ENCODE measurements at regions not wholly inside any gene's neighbourhood (a gene's known extent, or its start where the extent isn't known, plus 50 kb on each side); places are given as distances from the start of the nearest gene placed in this dataset.

GRCh38 chr6:54011277-54011648, 100.0 kb upstream of the MLIP start:
- H3K36me3 ChIP-seq (ENCODE audit: insufficient read depth, low read length) = no peaks in the 10 kb centered on the region
- H3K27ac ChIP-seq (ENCODE audit: low read length) = no peak overlapping the region
- DNase-seq (no peak), ATAC-seq (ENCODE audit: insufficient read depth, low read depth) (no peak)
- no peaks in the 10 kb centered on the region for H3K79me2 ChIP-seq (ENCODE audit: insufficient read depth, low read length)
- TF ChIP-seq CTCF (IDR thresholded peaks at IDR 0.05; ENCODE audit: borderline replicate concordance, extremely low read depth, low read length, poor library complexity, severe bottlenecking) (no peak), EZH2 (IDR thresholded peaks at IDR 0.05; ENCODE audit: borderline replicate concordance, low read depth, low read length, severe bottlenecking) (no peak)
- H3K4me1 ChIP-seq (ENCODE audit: insufficient read depth, low read length) = no peaks in the 10 kb centered on the region
- H4K20me1 ChIP-seq (ENCODE audit: insufficient read depth, low read length) = no peaks in the 10 kb centered on the region
- H3K9ac ChIP-seq (ENCODE audit: low read depth, low read length) = no peak overlapping the region
- H3K4me3 ChIP-seq (ENCODE audit: low read depth in 1 of 2, low read length in 2 of 2) = no peak overlapping the region
- no peaks in the 10 kb centered on the region for H3K9me3 ChIP-seq (ENCODE audit: insufficient read depth, low read length, severe bottlenecking)
- H2AFZ ChIP-seq (ENCODE audit: low read depth, low read length) = no peak overlapping the region
- peaks cover 22% of the 10 kb centered on the region for H3K27me3 ChIP-seq (ENCODE audit: insufficient read depth, low read length, poor library complexity)
- no peak overlapping the region for H3K4me2 ChIP-seq (ENCODE audit: insufficient read depth, low read length)

GRCh38 chr6:54013966-54014365, 97.3 kb upstream of the MLIP start:
- H3K4me3 ChIP-seq (ENCODE audit: low read depth in 1 of 2, low read length in 2 of 2) = no peak overlapping the region
- ATAC-seq (ENCODE audit: insufficient read depth, low read depth) = no peak

GRCh38 chr6:54014440-54014839, 96.8 kb upstream of the MLIP start:
- peaks cover 15% of the 10 kb centered on the region for H3K27me3 ChIP-seq (ENCODE audit: insufficient read depth, low read length, poor library complexity)
- no peak overlapping the region for H2AFZ ChIP-seq (ENCODE audit: low read depth, low read length)
- no peak overlapping the region for H3K4me2 ChIP-seq (ENCODE audit: insufficient read depth, low read length)
- H3K79me2 ChIP-seq (ENCODE audit: insufficient read depth, low read length) = no peaks in the 10 kb centered on the region
- no peaks in the 10 kb centered on the region for H3K4me1 ChIP-seq (ENCODE audit: insufficient read depth, low read length)
- no peaks in the 10 kb centered on the region for H3K9me3 ChIP-seq (ENCODE audit: insufficient read depth, low read length, severe bottlenecking)
- DNase-seq (no peak), ATAC-seq (ENCODE audit: insufficient read depth, low read depth) (no peak)
- no peak overlapping the region for H3K4me3 ChIP-seq (ENCODE audit: low read depth in 1 of 2, low read length in 2 of 2)
- no peak for TF ChIP-seq CTCF (IDR thresholded peaks at IDR 0.05; ENCODE audit: borderline replicate concordance, extremely low read depth, low read length, poor library complexity, severe bottlenecking)
- H3K27ac ChIP-seq (ENCODE audit: low read length) = no peak overlapping the region
- H4K20me1 ChIP-seq (ENCODE audit: insufficient read depth, low read length) = no peaks in the 10 kb centered on the region
- H3K9ac ChIP-seq (ENCODE audit: low read depth, low read length) = no peak overlapping the region
- H3K36me3 ChIP-seq (ENCODE audit: insufficient read depth, low read length) = no peaks in the 10 kb centered on the region

More at GRCh38 chr6:54013966-54014365, 97.3 kb upstream of the MLIP start:
- no peak for DNase-seq
- Histone ChIP-seq H2AFZ (ENCODE audit: low read depth, low read length) (no peak overlapping the region), H3K9ac (ENCODE audit: low read depth, low read length) (no peak overlapping the region), H3K27me3 (ENCODE audit: insufficient read depth, low read length, poor library complexity) (peaks cover 18% of the 10 kb centered on the region), H3K9me3 (ENCODE audit: insufficient read depth, low read length, severe bottlenecking) (no peaks in the 10 kb centered on the region), H4K20me1 (ENCODE audit: insufficient read depth, low read length) (no peaks in the 10 kb centered on the region), H3K27ac (ENCODE audit: low read length) (no peak overlapping the region), H3K36me3 (ENCODE audit: insufficient read depth, low read length) (no peaks in the 10 kb centered on the region), H3K4me2 (ENCODE audit: insufficient read depth, low read length) (no peak overlapping the region), H3K4me1 (ENCODE audit: insufficient read depth, low read length) (no peaks in the 10 kb centered on the region), H3K79me2 (ENCODE audit: insufficient read depth, low read length) (no peaks in the 10 kb centered on the region)
- TF ChIP-seq EZH2 (IDR thresholded peaks at IDR 0.05; ENCODE audit: borderline replicate concordance, low read depth, low read length, severe bottlenecking) = no peak
- TF ChIP-seq CTCF (IDR thresholded peaks at IDR 0.05; ENCODE audit: borderline replicate concordance, extremely low read depth, low read length, poor library complexity, severe bottlenecking) = no peak

DNA sequence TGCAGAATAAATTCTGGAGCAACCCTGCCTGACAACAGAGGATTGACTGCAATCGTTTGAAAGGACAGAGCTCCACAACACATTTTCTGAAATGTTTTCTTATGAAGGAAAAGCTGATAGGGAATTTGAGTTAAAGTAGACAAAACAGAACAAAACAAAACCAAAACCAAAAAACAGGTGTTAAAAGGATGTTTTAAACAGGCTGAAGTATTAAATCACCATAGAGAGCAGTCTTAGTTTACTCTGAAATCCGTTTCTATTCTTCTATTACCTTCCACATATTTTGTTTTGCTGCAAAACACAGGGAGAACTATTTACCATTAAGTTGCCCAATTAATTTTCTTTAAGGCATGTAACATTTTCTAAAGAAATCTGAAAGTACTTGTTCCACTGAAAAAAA, 93.4 kb upstream of the MLIP start:
- H4K20me1 ChIP-seq (ENCODE audit: insufficient read depth, low read length) = no peaks in the 10 kb centered on the region
- no peak overlapping the region for H2AFZ ChIP-seq (ENCODE audit: low read depth, low read length)

More for the DNA sequence above, 93.4 kb upstream of the MLIP start:
- Histone ChIP-seq H3K27me3 (ENCODE audit: insufficient read depth, low read length, poor library complexity) (peaks cover 12% of the 10 kb centered on the region), H3K4me3 (ENCODE audit: low read depth in 1 of 2, low read length in 2 of 2) (no peak overlapping the region), H3K4me1 (ENCODE audit: insufficient read depth, low read length) (no peaks in the 10 kb centered on the region), H3K9me3 (ENCODE audit: insufficient read depth, low read length, severe bottlenecking) (no peaks in the 10 kb centered on the region), H3K27ac (ENCODE audit: low read length) (no peak overlapping the region), H3K36me3 (ENCODE audit: insufficient read depth, low read length) (no peaks in the 10 kb centered on the region), H3K4me2 (ENCODE audit: insufficient read depth, low read length) (no peak overlapping the region), H3K9ac (ENCODE audit: low read depth, low read length) (no peak overlapping the region), H3K79me2 (ENCODE audit: insufficient read depth, low read length) (no peaks in the 10 kb centered on the region)
- no peak for DNase-seq
- ATAC-seq (ENCODE audit: insufficient read depth, low read depth) = no peak
- TF ChIP-seq CTCF (IDR thresholded peaks at IDR 0.05; ENCODE audit: borderline replicate concordance, extremely low read depth, low read length, poor library complexity, severe bottlenecking) (no peak), EZH2 (IDR thresholded peaks at IDR 0.05; ENCODE audit: borderline replicate concordance, low read depth, low read length, severe bottlenecking) (no peak)

Measured in DND-41 (cell line).